ENCODE measurements at regions not wholly inside any gene's neighbourhood (a gene's known extent, or its start where the extent isn't known, plus 50 kb on each side); places are given as distances from the start of the nearest gene placed in this dataset.

GRCh38 chr16:54400261-54400660 is 113.7 kb upstream of the IRX3 start:
- no peaks in the 10 kb centered on the region for H3K4me1 ChIP-seq (ENCODE audit: insufficient read depth)
- no peak overlapping the region for H3K4me3 ChIP-seq (ENCODE audit: low read depth, low read length)
- no peak for DNase-seq (ENCODE audit: extremely low spot score)
- 54% methylated on average over 5 of the region's 5 CpGs for WGBS
- no peak overlapping the region for H3K27ac ChIP-seq (ENCODE audit: low read depth)
- no peaks in the 10 kb centered on the region for H3K36me3 ChIP-seq (ENCODE audit: insufficient read depth)

GRCh38 chr16:54398986-54399385 is 112.4 kb upstream of the IRX3 start:
- H3K27ac ChIP-seq (ENCODE audit: low read depth) = no peak overlapping the region
- H3K4me1 ChIP-seq (ENCODE audit: insufficient read depth) = no peaks in the 10 kb centered on the region
- H3K4me3 ChIP-seq (ENCODE audit: low read depth, low read length) = no peak overlapping the region
- no peak for DNase-seq (ENCODE audit: extremely low spot score)
- WGBS = 89% methylated on average over 3 of the region's 3 CpGs
- no peaks in the 10 kb centered on the region for H3K36me3 ChIP-seq (ENCODE audit: insufficient read depth)

GRCh38 chr16:54397838-54398237 is 111.3 kb upstream of the IRX3 start:
- H3K27ac ChIP-seq (ENCODE audit: low read depth) = no peak overlapping the region
- 64% methylated on average over 3 of the region's 3 CpGs for WGBS
- H3K36me3 ChIP-seq (ENCODE audit: insufficient read depth) = no peaks in the 10 kb centered on the region
- H3K4me1 ChIP-seq (ENCODE audit: insufficient read depth) = no peaks in the 10 kb centered on the region
- H3K4me3 ChIP-seq (ENCODE audit: low read depth, low read length) = no peak overlapping the region
- no peak for DNase-seq (ENCODE audit: extremely low spot score)

GRCh38 chr16:54397190-54397835 is 110.7 kb upstream of the IRX3 start:
- Histone ChIP-seq H3K36me3 (ENCODE audit: insufficient read depth) (no peaks in the 10 kb centered on the region), H3K27ac (ENCODE audit: low read depth) (no peak overlapping the region), H3K4me3 (ENCODE audit: low read depth, low read length) (no peak overlapping the region), H3K4me1 (ENCODE audit: insufficient read depth) (no peaks in the 10 kb centered on the region)
- WGBS = 61% methylated on average over 11 of the region's 11 CpGs
- no peak for DNase-seq (ENCODE audit: extremely low spot score)

- no peak for DNase-seq (ENCODE audit: extremely low spot score)
- H3K36me3 ChIP-seq (ENCODE audit: insufficient read depth) = no peaks in the 10 kb centered on the region
- H3K4me1 ChIP-seq (ENCODE audit: insufficient read depth) = no peaks in the 10 kb centered on the region
- 67% methylated on average over 8 of the region's 8 CpGs for WGBS
- no peak overlapping the region for H3K27ac ChIP-seq (ENCODE audit: low read depth)
- H3K4me3 ChIP-seq (ENCODE audit: low read depth, low read length) = no peak overlapping the region
These were observed 103.4 kb upstream of the IRX3 start for GRCh38 chr16:54389836-54390494.

- 17% methylated on average over 2 of the region's 2 CpGs for WGBS
- H3K36me3 ChIP-seq (ENCODE audit: insufficient read depth) = no peaks in the 10 kb centered on the region
These were observed 98.6 kb upstream of the IRX3 start for GRCh38 chr16:54385141-54385540.

GRCh38 chr16:54381601-54382313 is 95.2 kb upstream of the IRX3 start:
- H3K4me1 ChIP-seq (ENCODE audit: insufficient read depth) = no peaks in the 10 kb centered on the region
- no peak overlapping the region for H3K27ac ChIP-seq (ENCODE audit: low read depth)
- DNase-seq (ENCODE audit: extremely low spot score) = no peak
- no peaks in the 10 kb centered on the region for H3K36me3 ChIP-seq (ENCODE audit: insufficient read depth)
- WGBS = 74% methylated on average over 12 of the region's 12 CpGs
- H3K4me3 ChIP-seq (ENCODE audit: low read depth, low read length) = no peak overlapping the region

More at GRCh38 chr16:54385141-54385540, 98.6 kb upstream of the IRX3 start:
- Histone ChIP-seq H3K4me1 (ENCODE audit: insufficient read depth) (no peaks in the 10 kb centered on the region), H3K27ac (ENCODE audit: low read depth) (no peak overlapping the region), H3K4me3 (ENCODE audit: low read depth, low read length) (no peak overlapping the region)
- DNase-seq (ENCODE audit: extremely low spot score) = no peak

GRCh38 chr16:54375071-54375470 is 88.5 kb upstream of the IRX3 start:
- 34% methylated on average over 8 of the region's 8 CpGs for WGBS
- Histone ChIP-seq H3K27ac (ENCODE audit: low read depth) (no peak overlapping the region), H3K4me3 (ENCODE audit: low read depth, low read length) (no peak overlapping the region), H3K36me3 (ENCODE audit: insufficient read depth) (no peaks in the 10 kb centered on the region), H3K4me1 (ENCODE audit: insufficient read depth) (no peaks in the 10 kb centered on the region)
- no peak for DNase-seq (ENCODE audit: extremely low spot score)

GRCh38 chr16:54373534-54374520 is 87.2 kb upstream of the IRX3 start:
- no peak overlapping the region for H3K27ac ChIP-seq (ENCODE audit: low read depth)
- no peak overlapping the region for H3K4me3 ChIP-seq (ENCODE audit: low read depth, low read length)
- WGBS = 26% methylated on average over 27 of the region's 27 CpGs
- no peaks in the 10 kb centered on the region for H3K4me1 ChIP-seq (ENCODE audit: insufficient read depth)
- H3K36me3 ChIP-seq (ENCODE audit: insufficient read depth) = no peaks in the 10 kb centered on the region
- no peak for DNase-seq (ENCODE audit: extremely low spot score)

GRCh38 chr16:54370278-54371040 is 83.9 kb upstream of the IRX3 start:
- 30% methylated on average over 29 of the region's 29 CpGs for WGBS
- H3K4me1 ChIP-seq (ENCODE audit: insufficient read depth) = no peaks in the 10 kb centered on the region
- H3K4me3 ChIP-seq (ENCODE audit: low read depth, low read length) = no peak overlapping the region
- no peak for DNase-seq (ENCODE audit: extremely low spot score)
- H3K27ac ChIP-seq (ENCODE audit: low read depth) = no peak overlapping the region
- no peaks in the 10 kb centered on the region for H3K36me3 ChIP-seq (ENCODE audit: insufficient read depth)

GRCh38 chr16:54369861-54370260 is 83.3 kb upstream of the IRX3 start:
- H3K27ac ChIP-seq (ENCODE audit: low read depth) = no peak overlapping the region
- H3K36me3 ChIP-seq (ENCODE audit: insufficient read depth) = no peaks in the 10 kb centered on the region
- 77% methylated on average over 8 of the region's 8 CpGs for WGBS
- no peak overlapping the region for H3K4me3 ChIP-seq (ENCODE audit: low read depth, low read length)
- no peak for DNase-seq (ENCODE audit: extremely low spot score)
- H3K4me1 ChIP-seq (ENCODE audit: insufficient read depth) = no peaks in the 10 kb centered on the region

GRCh38 chr16:54366943-54367342 is 80.4 kb upstream of the IRX3 start:
- DNase-seq (ENCODE audit: extremely low spot score) = no peak
- Histone ChIP-seq H3K4me1 (ENCODE audit: insufficient read depth) (no peaks in the 10 kb centered on the region), H3K27ac (ENCODE audit: low read depth) (no peak overlapping the region), H3K36me3 (ENCODE audit: insufficient read depth) (no peaks in the 10 kb centered on the region), H3K4me3 (ENCODE audit: low read depth, low read length) (no peak overlapping the region)
- WGBS = 59% methylated on average over 2 of the region's 2 CpGs
